Smooth muscle cell (in vitro differentiated cells): ENCODE measurements at regions not wholly inside any gene's neighbourhood (a gene's known extent, or its start where the extent isn't known, plus 50 kb on each side); places are given as distances from the start of the nearest gene placed in this dataset.

Experiments
- DNase-seq: peaks from one replicate; lab custom pipeline; 2025; ENCODE audit not compliant: unreplicated experiment; lab: John Stamatoyannopoulos, UW
- H2AFZ ChIP-seq: fragments of 200-600 bp; sonication (generic); 2 replicates; pipeline ENCODE4 v1.6.0; 2016; ENCODE audit warnings: antibody characterized with exemption, low read depth, mild to moderate bottlenecking
- H3F3A ChIP-seq: fragments of 200-600 bp; sonication (generic); 2 replicates; pipeline ENCODE4 v1.6.0; 2017; ENCODE audit warnings: antibody characterized with exemption, low read depth
- H3K27ac ChIP-seq: fragments of 200-600 bp; sonication (generic); 2 replicates; pipeline ENCODE4 v1.5.1; 2016; ENCODE audit warnings: low read depth, mild to moderate bottlenecking
- H3K27me3 ChIP-seq: fragments of 200-600 bp; sonication (generic); 2 replicates; pipeline ENCODE4 v1.6.1; 2016; ENCODE audit warnings: low read depth, mild to moderate bottlenecking
- H3K36me3 ChIP-seq: fragments of 200-600 bp; sonication (generic); 2 replicates; pipeline ENCODE4 v1.5.1; 2016; ENCODE audit warnings: low read depth
- H3K4me1 ChIP-seq: fragments of 200-600 bp; sonication (generic); 2 replicates; pipeline ENCODE4 v1.5.1; 2016; ENCODE audit warnings: low read depth
- H3K4me2 ChIP-seq: fragments of 200-600 bp; sonication (generic); 2 replicates; pipeline ENCODE4 v1.6.0; 2016; ENCODE audit warnings: mild to moderate bottlenecking
- H3K4me3 ChIP-seq: fragments of 200-600 bp; sonication (generic); 2 replicates; pipeline ENCODE4 v1.5.1; 2016; ENCODE audit warnings: mild to moderate bottlenecking
- H3K79me2 ChIP-seq: fragments of 200-600 bp; sonication (generic); 2 replicates; pipeline ENCODE4 v1.6.0; 2016; ENCODE audit warnings: low read depth, mild to moderate bottlenecking
- H3K9ac ChIP-seq: fragments of 200-600 bp; sonication (generic); 2 replicates; pipeline ENCODE4 v1.6.0; 2016; ENCODE audit warnings: low read depth
- H3K9me3 ChIP-seq: fragments of 200-600 bp; sonication (generic); replicated peaks from 2 replicates; pipeline ENCODE4 v1.5.1; 2016; ENCODE audit warnings: low read depth
- H4K20me1 ChIP-seq: fragments of 200-600 bp; sonication (generic); 2 replicates; pipeline ENCODE4 v1.6.0; 2016; ENCODE audit warnings: low read depth
- WGBS: methylation state at CpG from one replicate; pipeline ENCODE4 v1.1.7; 2016; ENCODE audit warnings: low lambda C conversion rate; 5-methylcytosine and 5-hydroxymethylcytosine counted together
- TF ChIP-seq, protein P1 (sequence below): fragments of 200-600 bp; sonication (generic); IDR thresholded peaks from 2 replicates; pipeline ENCODE4 v1.5.1; 2017; ENCODE audit warnings: borderline replicate concordance, mild to moderate bottlenecking, antibody characterized with exemption; ENCODE audit not compliant: insufficient read depth, poor library complexity, severe bottlenecking

DNA sequence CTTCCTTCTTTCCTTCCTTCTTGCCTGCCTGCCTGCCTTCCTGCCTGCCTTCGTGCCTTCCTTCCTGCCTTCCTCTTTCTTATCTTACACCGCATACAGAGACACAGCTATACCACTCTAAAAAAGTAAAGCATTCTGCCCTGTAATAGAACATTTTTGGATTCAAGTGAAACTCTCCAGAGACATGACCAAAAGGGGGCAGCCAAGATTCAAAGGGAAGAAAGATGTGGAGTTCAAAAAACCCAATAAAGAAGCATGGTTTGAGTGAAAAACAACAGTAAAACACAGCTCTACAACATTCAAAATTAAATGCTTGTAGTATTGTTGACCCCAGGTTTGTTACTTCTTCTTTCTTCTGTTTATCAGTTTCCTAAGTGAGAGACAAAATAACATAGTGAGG, 914.9 kb upstream of the PCDH7 start:
- H3K27me3 ChIP-seq = no peaks in the 10 kb centered on the region
- 24% methylated on average over 2 of the region's 2 CpGs for WGBS
- H3K36me3 ChIP-seq = no peaks in the 10 kb centered on the region
- no peaks in the 10 kb centered on the region for H3K79me2 ChIP-seq
- H3K27ac ChIP-seq = no peak overlapping the region
- TF ChIP-seq, protein P1, sequence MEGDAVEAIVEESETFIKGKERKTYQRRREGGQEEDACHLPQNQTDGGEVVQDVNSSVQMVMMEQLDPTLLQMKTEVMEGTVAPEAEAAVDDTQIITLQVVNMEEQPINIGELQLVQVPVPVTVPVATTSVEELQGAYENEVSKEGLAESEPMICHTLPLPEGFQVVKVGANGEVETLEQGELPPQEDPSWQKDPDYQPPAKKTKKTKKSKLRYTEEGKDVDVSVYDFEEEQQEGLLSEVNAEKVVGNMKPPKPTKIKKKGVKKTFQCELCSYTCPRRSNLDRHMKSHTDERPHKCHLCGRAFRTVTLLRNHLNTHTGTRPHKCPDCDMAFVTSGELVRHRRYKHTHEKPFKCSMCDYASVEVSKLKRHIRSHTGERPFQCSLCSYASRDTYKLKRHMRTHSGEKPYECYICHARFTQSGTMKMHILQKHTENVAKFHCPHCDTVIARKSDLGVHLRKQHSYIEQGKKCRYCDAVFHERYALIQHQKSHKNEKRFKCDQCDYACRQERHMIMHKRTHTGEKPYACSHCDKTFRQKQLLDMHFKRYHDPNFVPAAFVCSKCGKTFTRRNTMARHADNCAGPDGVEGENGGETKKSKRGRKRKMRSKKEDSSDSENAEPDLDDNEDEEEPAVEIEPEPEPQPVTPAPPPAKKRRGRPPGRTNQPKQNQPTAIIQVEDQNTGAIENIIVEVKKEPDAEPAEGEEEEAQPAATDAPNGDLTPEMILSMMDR = peak; percentile 31
- no peaks in the 10 kb centered on the region for H4K20me1 ChIP-seq
- DNase-seq = no peak
- H3F3A ChIP-seq = no peaks in the 10 kb centered on the region
- no peak overlapping the region for H2AFZ ChIP-seq
- no peaks in the 10 kb centered on the region for H3K9me3 ChIP-seq
- H3K9ac ChIP-seq = no peak overlapping the region
- H3K4me1 ChIP-seq = no peaks in the 10 kb centered on the region
- no peak overlapping the region for H3K4me2 ChIP-seq
- H3K4me3 ChIP-seq = no peak overlapping the region

DNA sequence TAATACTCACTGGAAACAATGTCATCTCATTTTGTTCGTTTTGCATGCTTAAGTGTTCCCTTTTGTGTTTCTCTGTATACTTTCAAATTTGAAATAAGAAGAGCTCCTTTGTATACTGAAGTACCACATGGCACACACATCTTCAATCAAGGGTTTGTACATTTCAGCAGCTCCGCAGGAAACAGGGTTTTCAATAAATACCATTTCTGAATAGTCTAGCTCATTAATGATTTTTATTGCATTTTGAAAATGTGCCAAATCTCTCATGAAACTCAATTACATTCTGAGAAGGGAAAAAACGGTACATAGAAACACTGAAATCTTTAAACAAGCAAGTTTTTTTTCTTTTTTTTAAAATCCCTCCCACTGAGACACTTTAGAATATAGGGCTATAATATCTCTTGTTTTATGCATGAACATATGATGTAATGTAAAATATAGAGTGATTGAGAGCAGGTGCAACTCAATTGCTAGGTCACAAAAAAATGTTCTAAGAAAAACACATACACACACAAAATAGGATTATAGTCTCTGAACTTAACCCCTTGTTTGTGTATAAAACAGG, 914.2 kb upstream of the PCDH7 start:
- TF ChIP-seq, protein P1 = no peak

DNA sequence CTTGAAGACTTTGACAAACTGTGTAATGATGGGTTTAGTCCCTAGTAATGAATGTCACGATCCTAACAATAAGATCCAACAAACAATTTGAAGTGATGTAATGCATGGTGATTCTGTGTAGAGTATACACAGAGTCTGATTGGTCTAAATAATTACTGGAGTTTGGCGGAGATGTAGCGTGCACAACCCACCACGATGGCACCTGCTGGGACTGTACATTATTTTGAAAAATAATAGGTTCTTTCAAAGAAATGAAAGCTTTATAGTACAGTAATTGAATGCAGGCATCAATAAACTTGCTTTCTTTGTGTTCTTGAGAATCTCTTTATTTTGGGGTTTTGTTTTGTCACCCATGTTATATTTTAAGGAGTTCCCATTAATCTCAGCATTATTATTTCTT, 902.2 kb upstream of the PCDH7 start:
- H3K36me3 ChIP-seq = no peaks in the 10 kb centered on the region
- no peaks in the 10 kb centered on the region for H4K20me1 ChIP-seq
- H3F3A ChIP-seq = no peaks in the 10 kb centered on the region
- H3K79me2 ChIP-seq = no peaks in the 10 kb centered on the region
- H3K4me1 ChIP-seq = no peaks in the 10 kb centered on the region
- TF ChIP-seq, protein P1 = no peak
- DNase-seq = no peak
- no peak overlapping the region for H3K4me2 ChIP-seq
- no peaks in the 10 kb centered on the region for H3K9me3 ChIP-seq
- no peak overlapping the region for H3K4me3 ChIP-seq
- H3K27ac ChIP-seq = no peak overlapping the region
- no peak overlapping the region for H2AFZ ChIP-seq
- no peak overlapping the region for H3K9ac ChIP-seq
- H3K27me3 ChIP-seq = no peaks in the 10 kb centered on the region
- 93% methylated on average over 4 of the region's 4 CpGs for WGBS

More for the DNA sequence above, 914.2 kb upstream of the PCDH7 start:
- no peaks in the 10 kb centered on the region for H3K4me1 ChIP-seq
- H3K79me2 ChIP-seq = no peaks in the 10 kb centered on the region
- H2AFZ ChIP-seq = no peak overlapping the region
- H3K36me3 ChIP-seq = no peaks in the 10 kb centered on the region
- no peak for DNase-seq
- no peaks in the 10 kb centered on the region for H3F3A ChIP-seq
- H3K4me3 ChIP-seq = no peak overlapping the region
- H3K27me3 ChIP-seq = no peaks in the 10 kb centered on the region
- H3K9me3 ChIP-seq = no peaks in the 10 kb centered on the region
- no peak overlapping the region for H3K9ac ChIP-seq
- H3K27ac ChIP-seq = no peak overlapping the region
- no peaks in the 10 kb centered on the region for H4K20me1 ChIP-seq
- 63% methylated on average over 3 of the region's 3 CpGs for WGBS
- H3K4me2 ChIP-seq = no peak overlapping the region

DNA sequence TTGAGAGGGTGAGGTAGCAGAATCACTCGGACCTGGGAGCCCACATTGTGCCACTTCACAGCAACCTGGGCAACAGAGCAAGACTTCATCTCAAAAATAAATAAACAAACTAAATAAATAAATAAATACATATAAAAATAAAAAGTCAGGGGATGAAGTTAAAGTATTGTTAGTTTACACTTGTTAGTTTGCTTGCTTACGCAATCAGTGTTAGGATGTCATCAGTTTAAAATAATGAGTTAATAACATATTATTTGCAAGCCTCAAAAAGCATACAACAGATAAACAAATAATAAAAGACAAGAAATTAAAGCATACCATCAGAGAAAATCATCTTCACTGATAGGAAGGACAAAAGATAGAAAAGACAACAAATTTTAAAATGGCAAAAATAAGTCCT, 891.1 kb upstream of the PCDH7 start:
- no peaks in the 10 kb centered on the region for H4K20me1 ChIP-seq
- no peaks in the 10 kb centered on the region for H3K79me2 ChIP-seq
- H3K36me3 ChIP-seq = no peaks in the 10 kb centered on the region
- H2AFZ ChIP-seq = no peak overlapping the region
- DNase-seq = no peak
- H3K27ac ChIP-seq = no peak overlapping the region
- no peaks in the 10 kb centered on the region for H3K4me1 ChIP-seq
- H3K4me3 ChIP-seq = no peak overlapping the region
- no peaks in the 10 kb centered on the region for H3K9me3 ChIP-seq
- no peak overlapping the region for H3K4me2 ChIP-seq
- TF ChIP-seq, protein P1 = no peak
- H3K9ac ChIP-seq = no peak overlapping the region
- H3F3A ChIP-seq = no peaks in the 10 kb centered on the region
- H3K27me3 ChIP-seq = no peaks in the 10 kb centered on the region
- 92% methylated on average over 2 of the region's 2 CpGs for WGBS
